GM21737 (cell line): ENCODE measurements at regions not wholly inside any gene's neighbourhood (a gene's known extent, or its start where the extent isn't known, plus 50 kb on each side); places are given as distances from the start of the nearest gene placed in this dataset.
"Not testable (repeated sequence)": the region's sequence is repeated elsewhere in the genome, so short reads cannot be mapped to it uniquely, and the experiment has no call there.

Experiments
- ATAC-seq: cut with Tn5 transposase; IDR thresholded peaks from one replicate; pipeline ENCODE4 v1.9.1; 2021; ENCODE audit warnings: mild to moderate bottlenecking, moderate library complexity; ENCODE audit not compliant: unreplicated experiment

DNA sequence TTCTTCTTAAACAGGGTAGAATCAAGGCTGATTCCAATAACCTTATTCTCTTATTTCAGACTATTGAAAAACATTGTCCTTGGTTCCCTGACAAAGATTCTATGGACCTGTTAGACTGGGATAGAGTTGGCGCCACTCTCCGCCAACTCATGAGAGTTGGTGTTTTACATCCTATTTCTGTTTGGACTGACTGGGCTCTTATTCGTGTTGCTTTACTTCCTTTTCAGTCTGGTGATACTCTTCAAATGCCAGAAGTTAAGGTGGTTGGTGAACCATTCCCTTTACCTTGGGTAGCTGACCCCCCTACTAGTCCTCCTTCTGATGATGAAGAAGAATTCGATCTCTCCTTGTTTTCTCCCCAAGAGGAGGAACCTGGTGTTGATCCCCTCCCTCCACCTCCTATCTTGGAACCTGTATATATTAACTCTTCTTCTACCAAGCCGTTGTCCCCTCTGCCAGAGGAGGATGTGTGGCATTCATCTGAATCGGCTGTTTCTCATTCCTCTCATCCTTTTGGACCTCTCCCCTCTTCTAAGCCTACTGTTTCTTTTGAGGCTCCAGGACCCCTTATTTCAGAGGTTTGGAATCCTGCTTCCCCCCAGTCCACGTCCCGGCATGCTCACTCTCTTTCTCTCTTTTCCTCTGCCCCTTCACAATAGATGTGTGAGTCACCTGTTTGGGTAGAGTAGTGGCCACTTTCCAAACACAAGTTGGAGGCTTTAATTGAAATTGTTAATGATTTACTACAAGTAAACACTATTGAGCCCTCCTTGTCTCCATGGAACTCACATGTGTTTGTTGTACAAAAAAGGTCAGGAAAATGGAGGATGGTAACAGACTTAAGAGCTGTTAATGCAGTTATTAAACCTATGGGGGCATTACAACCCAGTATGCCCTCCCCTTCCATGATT, 585.7 kb downstream of the NSUN3 start:
- ATAC-seq: not testable (repeated sequence)

DNA sequence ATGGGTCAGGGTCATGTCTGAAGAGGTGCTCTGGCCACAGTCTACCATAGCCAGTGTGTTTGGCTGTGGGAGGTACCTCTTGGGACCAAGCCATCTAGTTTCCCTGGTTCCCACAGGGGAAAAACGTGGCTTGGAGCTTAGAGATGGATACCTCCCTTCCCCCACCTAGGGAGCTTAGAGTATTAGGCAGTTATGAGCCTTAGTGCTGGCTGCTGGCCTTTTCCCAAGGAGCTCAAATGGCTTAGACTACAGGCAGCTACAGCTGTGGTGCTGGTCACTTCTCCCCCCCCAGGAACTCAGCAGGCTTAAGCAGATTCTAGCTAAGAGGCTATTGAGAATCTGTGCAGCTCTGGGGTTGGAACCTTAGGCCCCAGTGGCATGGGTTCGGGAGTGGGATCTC, 591.2 kb downstream of the NSUN3 start:
- no peak for ATAC-seq

DNA sequence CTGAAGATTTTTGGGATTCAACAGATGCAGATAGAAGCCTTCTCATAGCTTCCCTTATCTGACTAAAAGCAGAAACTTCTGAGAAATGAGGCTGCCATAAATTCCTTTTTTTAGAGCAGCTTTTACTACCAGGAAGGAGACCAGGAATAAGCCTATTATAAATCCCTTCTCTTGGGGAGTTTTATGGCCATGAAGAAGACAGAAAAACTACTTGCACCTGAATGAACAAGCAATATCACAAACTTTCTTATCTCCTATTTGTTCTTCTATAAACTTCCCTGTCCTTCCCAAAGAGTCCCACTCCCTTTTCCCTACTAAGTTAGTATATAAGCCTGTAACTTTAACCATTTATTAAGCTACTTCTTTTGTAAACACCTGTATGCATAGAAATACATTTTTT, 603.1 kb downstream of the NSUN3 start:
- ATAC-seq: no peak

DNA sequence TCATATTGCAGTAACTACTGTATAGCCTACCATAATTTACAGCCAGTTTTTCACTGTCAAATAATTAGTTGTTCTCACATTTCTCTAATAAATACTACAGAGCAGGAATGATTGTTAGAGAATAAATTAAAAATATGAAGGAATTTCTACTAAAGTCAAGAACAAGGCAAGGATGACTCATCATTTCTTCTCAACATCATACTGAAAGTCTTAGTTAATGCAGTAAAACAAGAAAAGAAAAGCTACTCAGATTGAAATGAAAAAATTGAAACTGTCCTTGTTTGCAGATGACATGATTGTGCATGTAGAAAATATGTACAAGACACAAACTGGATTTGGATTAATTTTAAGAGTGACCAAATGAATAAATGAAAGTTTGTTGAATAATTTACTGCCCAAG, 608.2 kb downstream of the NSUN3 start:
- no peak for ATAC-seq

DNA sequence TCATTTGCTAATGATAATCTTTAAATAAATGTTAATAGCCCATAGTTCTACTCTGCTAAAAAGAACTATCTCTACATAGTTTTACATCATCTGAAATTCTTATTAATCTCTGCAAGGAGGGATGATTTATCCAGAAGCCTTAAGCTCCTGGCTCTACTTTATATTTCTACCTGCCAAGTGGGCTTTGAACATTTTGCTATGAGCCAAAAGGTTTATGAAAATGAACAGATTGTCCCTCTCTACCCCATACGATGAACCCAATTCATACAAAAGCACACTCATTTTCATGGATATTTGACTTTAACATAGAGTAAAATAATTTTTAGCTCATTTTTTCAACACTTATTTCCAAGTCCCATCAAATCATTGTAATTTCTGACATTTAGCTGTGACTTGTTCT, 611.0 kb downstream of the NSUN3 start:
- no peak for ATAC-seq

DNA sequence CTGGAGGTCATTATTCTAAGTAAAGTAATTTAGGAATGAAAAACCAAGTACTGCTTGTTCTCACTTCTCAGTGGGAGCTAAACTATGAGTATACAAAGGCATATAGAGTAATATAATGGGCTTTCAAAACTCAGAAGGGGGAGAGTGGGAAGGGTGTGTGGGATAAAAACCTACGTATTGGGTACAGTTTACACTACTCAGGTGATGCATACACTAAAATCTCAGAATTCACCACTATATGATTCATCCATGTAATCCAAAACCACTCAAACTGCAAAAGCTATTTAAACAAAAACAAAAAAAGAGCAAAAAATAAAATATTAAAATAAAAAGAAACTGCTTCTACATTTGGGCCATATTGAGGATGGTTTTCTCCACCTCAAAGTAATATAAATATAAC, 623.3 kb downstream of the NSUN3 start:
- no peak for ATAC-seq

DNA sequence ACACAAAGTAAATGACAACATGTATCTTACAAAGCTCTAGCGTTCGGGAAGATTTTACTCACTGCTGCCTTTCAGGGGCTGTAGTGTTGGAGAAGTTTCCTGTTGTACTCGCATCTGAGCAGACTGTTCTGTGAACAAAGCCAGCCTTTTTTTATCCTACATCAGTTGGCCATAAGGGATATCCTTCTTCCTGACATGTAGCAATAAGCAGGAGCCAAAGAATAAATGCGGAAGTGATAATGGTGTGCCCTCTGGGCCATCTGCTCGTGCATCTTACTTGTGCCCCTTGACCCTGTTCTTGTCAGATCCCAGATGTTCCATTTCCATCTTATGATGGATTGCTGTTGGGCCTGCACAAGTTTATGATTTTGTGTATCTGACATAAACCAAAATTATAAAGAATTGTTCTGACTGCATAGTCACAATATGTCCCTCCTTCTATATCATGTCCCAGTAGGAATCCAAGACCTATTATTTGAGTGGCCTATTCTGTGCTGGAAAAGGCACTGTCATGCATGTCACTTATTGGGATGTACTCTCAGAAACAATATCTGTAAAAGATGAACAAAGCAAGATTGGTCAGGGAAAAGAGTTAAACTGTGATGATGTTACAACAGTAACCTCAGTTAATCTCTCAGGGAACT, 631.3 kb downstream of the NSUN3 start:
- ATAC-seq: no peak

DNA sequence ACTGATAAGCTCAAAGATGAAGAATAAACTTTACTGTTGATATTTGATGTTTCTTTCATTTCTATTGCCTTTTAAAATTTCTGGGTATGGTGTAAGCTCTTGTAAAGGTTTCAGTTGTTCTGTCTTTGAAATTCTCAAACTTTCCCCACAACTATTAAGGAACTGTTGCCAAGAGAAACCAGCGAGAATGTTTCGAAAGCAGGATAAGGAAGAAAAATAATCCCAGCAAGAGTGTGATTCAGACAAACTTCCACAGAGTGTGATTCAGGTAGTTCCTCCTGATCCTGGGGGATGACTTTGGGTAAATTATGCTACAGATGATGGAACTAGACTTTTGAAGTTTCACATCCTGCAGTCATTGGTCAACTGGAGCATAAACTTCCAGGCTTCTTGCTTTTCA, 632.0 kb downstream of the NSUN3 start:
- ATAC-seq: no peak

DNA sequence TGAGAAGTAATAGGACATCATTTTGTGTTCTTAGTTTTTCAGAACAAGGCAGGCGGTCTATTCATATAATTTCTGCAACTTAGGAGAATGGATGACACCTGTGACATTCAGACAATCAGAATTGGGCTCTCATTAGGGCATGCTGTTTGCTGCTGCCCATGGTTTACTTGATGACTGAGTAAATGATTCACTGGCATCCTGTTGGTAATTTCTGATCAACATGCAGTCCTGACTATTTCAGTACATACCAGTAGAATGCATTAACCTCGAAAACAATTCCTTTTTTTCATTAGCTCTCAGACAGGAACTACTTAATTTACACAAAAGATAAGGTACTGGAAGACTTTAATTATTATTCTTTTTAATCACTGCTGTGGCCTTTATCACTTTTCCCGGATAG, 641.6 kb downstream of the NSUN3 start:
- ATAC-seq: no peak

DNA sequence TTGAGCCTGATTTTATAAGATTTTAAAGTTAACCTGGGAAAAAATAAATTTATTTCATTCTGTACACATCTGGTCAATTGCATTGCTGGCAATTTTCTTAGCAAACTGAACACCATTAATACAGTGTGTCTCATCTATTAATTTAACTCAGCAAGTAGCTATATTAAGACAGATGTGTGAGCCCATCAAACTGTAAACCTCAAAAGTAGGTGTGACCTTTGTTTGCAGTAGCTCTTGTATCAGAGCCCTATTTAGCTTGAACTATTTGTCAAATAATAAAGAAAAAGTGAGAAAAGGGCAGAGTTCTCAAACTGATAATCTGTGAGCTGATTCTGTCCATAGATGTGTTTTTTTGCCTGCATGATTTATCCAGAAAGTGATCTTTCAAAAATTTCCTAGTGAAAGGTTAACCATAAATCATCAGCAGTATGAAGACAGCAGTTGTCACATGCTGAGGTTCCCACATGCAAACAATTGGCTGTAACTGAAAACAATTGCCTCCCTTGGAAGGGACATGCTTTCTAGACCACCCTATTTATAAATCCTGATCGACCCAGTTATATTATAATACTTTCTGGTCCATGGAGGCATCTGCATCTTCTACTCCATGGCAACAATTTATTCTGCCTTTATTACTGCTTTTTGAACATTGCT, 646.5 kb downstream of the NSUN3 start:
- ATAC-seq: no peak

DNA sequence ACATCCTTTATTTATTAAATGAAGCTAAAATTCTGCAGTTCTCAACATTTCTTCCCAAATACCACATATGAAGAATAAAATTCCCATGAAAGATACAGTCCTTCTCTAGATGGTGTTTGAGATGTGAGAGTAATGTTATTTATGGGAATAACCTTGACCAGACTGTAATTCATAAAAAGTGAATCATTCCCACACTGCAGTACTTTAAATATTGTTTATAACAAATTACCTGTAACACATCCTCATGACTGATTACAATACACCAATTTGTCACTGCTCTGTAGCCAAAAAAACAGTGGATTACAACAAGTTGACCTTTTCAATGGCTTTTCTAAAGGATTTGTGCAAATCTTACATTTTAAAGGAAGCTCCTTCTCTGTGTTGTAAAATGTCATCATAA, 651.3 kb downstream of the NSUN3 start:
- ATAC-seq: no peak

DNA sequence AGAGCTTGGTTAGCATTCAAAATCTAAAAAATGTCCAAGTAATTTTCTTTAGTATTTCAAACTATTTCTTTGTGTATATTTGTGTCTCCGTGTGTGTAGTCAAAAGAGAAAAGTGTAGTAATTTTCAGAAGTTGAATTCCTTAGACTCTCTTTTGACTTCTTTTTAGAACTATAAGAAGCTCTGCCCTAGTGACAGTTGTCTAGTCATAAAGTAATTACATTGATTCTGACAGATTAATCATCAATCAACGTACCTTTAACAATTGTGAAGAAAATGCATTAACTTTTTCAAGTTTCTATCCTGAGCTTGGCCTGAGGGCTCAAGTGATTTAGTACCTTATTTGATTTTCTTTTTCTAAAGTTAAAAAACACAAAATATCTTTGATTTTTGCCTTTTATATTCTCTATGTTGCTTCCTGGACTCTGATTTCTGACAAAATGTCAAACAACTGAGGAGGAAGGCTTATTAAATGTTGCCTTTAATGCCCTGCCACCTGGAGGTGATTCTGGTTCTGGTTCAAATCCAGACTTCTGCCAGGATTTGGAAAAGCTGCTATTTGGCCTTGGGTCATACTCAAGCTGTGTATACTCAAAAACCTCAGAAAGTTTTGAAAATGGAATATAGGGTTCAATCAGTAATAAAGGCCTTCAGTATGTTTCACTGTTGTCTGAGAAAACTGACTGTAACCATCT, 653.6 kb downstream of the NSUN3 start:
- no peak for ATAC-seq

DNA sequence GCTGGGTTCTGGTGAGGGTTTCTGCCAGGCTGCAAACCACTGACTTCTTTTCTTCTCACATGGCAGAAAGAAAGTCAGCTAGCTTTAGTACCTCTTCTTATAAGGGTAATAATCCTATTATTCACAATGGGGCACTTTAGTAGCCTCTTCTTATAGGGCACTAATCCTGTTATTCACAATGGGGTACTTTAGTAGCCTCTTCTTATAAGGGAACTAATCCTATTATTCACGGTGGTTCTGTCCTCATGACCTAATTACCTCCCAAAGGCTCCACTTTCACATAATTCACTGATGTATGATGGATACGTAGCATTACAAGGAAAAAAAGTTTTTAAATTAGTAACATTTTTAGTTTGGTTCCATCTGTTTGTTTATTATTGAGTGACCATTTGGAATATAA, 671.3 kb downstream of the NSUN3 start:
- ATAC-seq: no peak

DNA sequence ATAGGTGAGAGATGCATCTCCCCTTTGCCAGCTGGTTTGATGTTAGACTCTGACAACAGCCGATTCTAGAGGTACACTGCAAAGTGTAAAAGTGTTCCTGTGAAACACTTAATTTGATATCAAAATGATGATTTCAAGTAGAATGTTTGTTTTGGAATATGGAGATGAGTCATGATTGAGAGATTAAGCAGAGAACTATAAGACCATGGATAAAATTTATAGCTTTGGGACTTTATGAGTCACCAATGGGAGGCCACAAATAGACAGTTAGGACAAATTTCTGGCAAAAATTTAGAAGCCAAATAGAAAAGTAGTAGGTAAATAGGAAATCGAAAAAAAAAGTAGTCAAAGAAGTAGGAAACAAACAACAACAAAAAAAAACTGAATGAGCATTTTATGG, 672.5 kb downstream of the NSUN3 start:
- no peak for ATAC-seq

DNA sequence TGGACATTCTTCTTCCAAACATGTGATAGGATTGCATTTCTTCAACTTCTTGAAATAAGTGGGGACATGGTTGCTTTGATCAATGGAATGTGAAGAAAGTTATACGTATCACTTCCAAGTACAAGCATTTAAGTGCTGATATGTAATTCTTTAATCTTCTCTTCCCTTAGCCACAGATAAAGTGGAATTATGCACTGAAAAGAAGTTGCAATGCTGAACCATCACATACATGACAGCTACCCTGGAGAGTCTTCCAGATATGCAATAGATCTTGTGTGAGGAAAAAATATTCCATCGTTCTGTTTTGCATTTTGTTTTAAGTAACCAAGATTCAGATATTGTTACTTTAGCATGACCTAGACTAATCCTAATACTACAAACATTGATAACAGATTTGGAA, 674.3 kb downstream of the NSUN3 start:
- ATAC-seq: no peak

DNA sequence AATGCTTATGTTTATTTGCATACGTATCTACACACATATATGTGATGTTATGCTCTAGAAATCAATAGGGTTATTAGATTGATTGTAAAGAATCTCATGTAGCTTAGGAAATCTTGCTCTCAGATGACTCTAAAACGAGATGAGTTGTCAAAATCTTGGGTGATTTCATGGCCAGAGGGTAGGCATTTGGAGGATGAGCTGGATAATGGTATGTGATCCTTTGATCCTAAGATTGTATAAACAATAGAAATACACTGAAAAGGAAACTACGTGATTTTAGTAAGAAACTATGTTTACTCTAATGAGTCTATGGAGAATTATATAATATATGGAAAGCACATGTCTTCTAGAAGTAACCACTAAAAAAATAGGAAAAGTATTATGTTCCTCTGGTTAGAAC, 676.6 kb downstream of the NSUN3 start:
- ATAC-seq: no peak

DNA sequence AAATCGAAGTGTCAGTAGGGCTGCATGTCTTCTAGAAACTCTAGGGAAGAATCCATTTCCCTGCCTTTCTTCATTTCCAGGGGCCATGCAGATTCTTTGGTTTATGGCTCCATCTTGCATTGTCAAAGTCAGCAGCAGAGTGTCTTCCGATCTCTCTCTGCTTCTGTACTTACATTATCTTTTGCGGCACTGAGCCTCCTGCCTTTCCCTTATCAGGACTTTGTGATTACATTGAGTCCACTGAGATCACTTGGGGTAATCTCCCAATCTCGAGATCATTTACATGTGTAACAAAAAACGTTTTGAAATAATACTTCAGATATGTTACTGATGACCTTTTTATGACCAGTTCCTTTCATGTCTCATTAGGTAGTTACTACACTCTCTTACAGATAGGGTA, 695.9 kb downstream of the NSUN3 start:
- ATAC-seq: no peak

DNA sequence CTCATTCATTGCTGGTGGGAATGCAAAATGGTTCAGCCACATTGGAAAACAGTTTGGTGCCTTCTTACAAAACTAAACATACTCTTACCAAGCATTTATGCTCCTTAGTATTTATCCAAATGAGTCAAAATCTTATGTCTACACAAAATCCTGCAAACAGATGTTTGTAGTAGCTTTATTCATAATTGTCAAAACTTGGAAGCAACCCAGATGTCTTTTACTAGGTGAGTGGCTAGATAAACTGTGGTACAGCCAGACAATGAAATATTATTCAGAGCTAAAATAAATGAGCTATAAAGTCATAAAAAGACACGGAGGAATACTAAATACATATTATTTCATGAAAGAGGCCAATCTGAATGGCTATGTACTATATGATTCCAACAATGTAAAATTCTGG, 709.5 kb downstream of the NSUN3 start:
- no peak for ATAC-seq

DNA sequence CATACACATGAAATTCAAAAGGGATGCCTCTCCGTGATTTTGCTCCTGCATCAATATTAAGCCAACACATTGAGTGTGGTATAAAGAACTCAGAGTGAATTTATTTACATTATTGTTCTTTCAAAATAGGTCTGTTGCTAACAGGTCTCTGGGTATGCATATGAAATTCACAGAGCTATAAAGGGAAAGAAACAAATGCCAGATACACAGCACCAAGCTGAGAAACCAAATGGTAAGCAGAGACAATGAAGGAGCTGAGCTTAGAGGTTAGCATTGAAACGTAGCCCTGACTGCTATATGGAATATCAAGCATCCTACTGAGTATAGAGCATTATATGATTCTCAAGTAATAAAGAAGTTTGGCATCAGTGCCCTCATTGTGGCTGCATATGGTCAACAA, 712.9 kb downstream of the NSUN3 start:
- no peak for ATAC-seq

DNA sequence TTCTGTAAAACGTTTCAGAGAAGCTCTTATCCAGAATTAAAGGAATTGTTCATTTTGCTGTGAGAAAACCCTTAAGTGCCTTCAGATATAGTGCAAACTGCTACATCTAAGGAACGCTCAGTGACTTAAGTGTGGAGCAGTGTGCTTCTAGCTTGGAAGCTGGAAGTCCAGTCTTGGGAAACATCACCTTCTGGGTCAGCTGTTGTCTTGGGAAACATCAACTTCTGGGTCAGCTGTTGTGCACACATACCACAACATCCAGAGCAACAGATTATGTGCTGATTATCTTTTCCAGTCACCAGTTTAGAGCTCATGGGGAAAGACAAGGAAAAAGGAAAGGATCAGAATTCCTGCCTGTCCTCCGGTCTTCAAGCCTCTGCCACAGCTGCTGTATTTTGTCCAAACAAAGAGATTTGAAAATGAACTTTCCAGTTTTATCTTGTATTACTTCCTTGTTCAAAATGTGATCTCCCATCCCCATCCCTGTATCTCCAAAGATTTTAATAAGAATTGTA, 713.6 kb downstream of the NSUN3 start:
- ATAC-seq: no peak

DNA sequence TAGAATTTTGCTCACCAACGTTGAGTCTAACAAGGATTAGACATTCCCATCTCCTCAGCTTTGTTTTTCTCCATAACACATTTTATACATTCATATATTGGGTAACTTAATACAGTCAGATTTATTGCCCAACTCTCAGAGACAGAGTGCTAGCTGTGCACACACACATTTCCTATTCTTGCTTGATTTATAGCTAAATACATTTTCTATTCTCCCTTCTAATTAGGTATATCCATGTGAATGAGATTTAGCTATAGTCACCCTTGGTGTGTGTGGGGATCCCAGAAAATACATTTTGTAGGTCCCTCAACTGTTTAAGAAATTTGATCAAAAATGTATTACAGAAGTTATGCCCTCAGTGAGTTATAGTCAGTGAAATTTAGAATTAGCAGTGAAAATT, 715.4 kb downstream of the NSUN3 start:
- ATAC-seq: no peak
